ENCODE measurements at regions not wholly inside any gene's neighbourhood (a gene's known extent, or its start where the extent isn't known, plus 50 kb on each side); places are given as distances from the start of the nearest gene placed in this dataset.

GRCh38 chr2:180057706-180058412 lies 50.8 kb upstream of the CWC22 start:
- TF ChIP-seq POLR2A (IDR thresholded peaks at IDR 0.05) (no peak), CTCF (IDR thresholded peaks at IDR 0.05) (no peak), POLR2AphosphoS5 (IDR thresholded peaks at IDR 0.05) (no peak)
